GM23338 (cell line): ENCODE measurements at regions not wholly inside any gene's neighbourhood (a gene's known extent, or its start where the extent isn't known, plus 50 kb on each side); places are given as distances from the start of the nearest gene placed in this dataset.

Experiments
- ATAC-seq: fragments of 200-7000 bp; cut with Tn5 transposase; 3 replicates; pipeline ENCODE4 v1.9.1; 2020
- DNase-seq: peaks from one replicate; pipeline ENCODE4 v3.0.0-alpha.2; 2015; ENCODE audit warnings: low spot score
- H2AFZ ChIP-seq: fragments of 200-600 bp; sonication (generic); 2 replicates; pipeline ENCODE4 v1.8.0; 2016; ENCODE audit warnings: antibody characterized with exemption, mild to moderate bottlenecking, moderate library complexity
- H3F3A ChIP-seq: fragments of 200-600 bp; sonication (generic); replicated peaks from 2 replicates; pipeline ENCODE4 v1.8.0; 2017; ENCODE audit warnings: antibody characterized with exemption, mixed run types, low read depth
- H3K27ac ChIP-seq: fragments of 200-600 bp; sonication (generic); 2 replicates; pipeline ENCODE4 v1.6.1; 2016; ENCODE audit warnings: low read depth
- H3K27me3 ChIP-seq: fragments of 200-600 bp; sonication (generic); 2 replicates; pipeline ENCODE4 v1.8.0; 2016; ENCODE audit warnings: mild to moderate bottlenecking, mixed run types, moderate library complexity; ENCODE audit not compliant: insufficient read depth
- H3K36me3 ChIP-seq: fragments of 200-600 bp; sonication (generic); 2 replicates; pipeline ENCODE4 v1.8.0; 2016; ENCODE audit warnings: mild to moderate bottlenecking; ENCODE audit not compliant: insufficient read depth
- H3K4me1 ChIP-seq: fragments of 200-600 bp; sonication (generic); 2 replicates; pipeline ENCODE4 v1.8.0; 2016; ENCODE audit warnings: mild to moderate bottlenecking, moderate library complexity; ENCODE audit not compliant: insufficient read depth
- H3K4me2 ChIP-seq: fragments of 200-600 bp; sonication (generic); 2 replicates; pipeline ENCODE4 v1.7.1; 2017; ENCODE audit warnings: mixed run types
- H3K4me3 ChIP-seq: fragments of 200-600 bp; sonication (generic); 2 replicates; pipeline ENCODE4 v1.6.1; 2016; ENCODE audit warnings: mixed run types
- H3K79me2 ChIP-seq: fragments of 200-600 bp; sonication (generic); replicated peaks from 2 replicates; pipeline ENCODE4 v1.8.0; 2017; ENCODE audit warnings: mild to moderate bottlenecking; ENCODE audit not compliant: insufficient read depth
- H3K9me2 ChIP-seq: fragments of 200-600 bp; sonication (generic); 2 replicates; pipeline ENCODE4 v1.8.0; 2017; ENCODE audit not compliant: insufficient read depth
- H4K20me1 ChIP-seq: fragments of 200-600 bp; sonication (generic); replicated peaks from 2 replicates; pipeline ENCODE4 v1.8.0; 2017; ENCODE audit warnings: mild to moderate bottlenecking; ENCODE audit not compliant: insufficient read depth
- H3K27ac Mint-ChIP-seq: 2 replicates; pipeline ENCODE4 v1.8.0; 2020; ENCODE audit warnings: inconsistent platforms, mild to moderate bottlenecking, moderate library complexity, mixed read lengths
- H3K27me3 Mint-ChIP-seq: 3 replicates; pipeline ENCODE4 v1.8.0; 2022; ENCODE audit warnings: low read depth, mild to moderate bottlenecking, moderate library complexity, mixed read lengths, inconsistent platforms; ENCODE audit not compliant: insufficient read depth, poor library complexity
- H3K36me3 Mint-ChIP-seq: 3 replicates; pipeline ENCODE4 v1.8.0; 2021; ENCODE audit warnings: low read depth, mild to moderate bottlenecking, inconsistent platforms, moderate library complexity, mixed read lengths
- H3K4me1 Mint-ChIP-seq: 3 replicates; pipeline ENCODE4 v1.8.0; 2020; ENCODE audit warnings: mild to moderate bottlenecking, inconsistent platforms, mixed read lengths
- H3K4me3 Mint-ChIP-seq: 3 replicates; pipeline ENCODE4 v1.8.0; 2021; ENCODE audit warnings: moderate library complexity, mild to moderate bottlenecking, inconsistent platforms, mixed read lengths
- H3K9me3 Mint-ChIP-seq: 3 replicates; pipeline ENCODE4 v1.8.0; 2020; ENCODE audit warnings: moderate library complexity, mild to moderate bottlenecking, inconsistent platforms, mixed read lengths
- CREB1 ChIP-seq: fragments of 250-450 bp; sonication (Bioruptor Pico); IDR thresholded peaks from 2 replicates; pipeline ENCODE4 v1.5.0; 2020; ENCODE audit warnings: low read depth, mild to moderate bottlenecking, moderate library complexity
- EZH2 ChIP-seq: fragments of 200-600 bp; sonication (generic); IDR thresholded peaks from one replicate; pipeline ENCODE4 v1.8.0; 2017; ENCODE audit warnings: antibody characterized with exemption, mild to moderate bottlenecking, low read depth; ENCODE audit not compliant: unreplicated experiment
- EZH2phosphoT487 ChIP-seq: fragments of 200-600 bp; sonication (generic); IDR thresholded peaks from one replicate; pipeline ENCODE4 v1.8.1; 2018; ENCODE audit warnings: antibody characterized with exemption; ENCODE audit not compliant: unreplicated experiment
- JUNB ChIP-seq: IDR thresholded peaks from one replicate; pipeline ENCODE4 v1.6.1; 2016; ENCODE audit warnings: antibody characterized with exemption; ENCODE audit not compliant: unreplicated experiment
- NANOG ChIP-seq: IDR thresholded peaks from 2 replicates; pipeline ENCODE4 v1.6.1; 2016; ENCODE audit warnings: antibody characterized with exemption, borderline replicate concordance
- POLR2AphosphoS5 ChIP-seq: IDR thresholded peaks from 2 replicates; pipeline ENCODE4 v1.6.1; 2016; ENCODE audit warnings: antibody characterized with exemption, low read depth
- STAT1 ChIP-seq: IDR thresholded peaks from one replicate; pipeline ENCODE4 v1.6.1; 2016; ENCODE audit warnings: antibody characterized with exemption; ENCODE audit not compliant: unreplicated experiment
- ZNF114 ChIP-seq: fragments of 250-450 bp; sonication (Bioruptor Pico); IDR thresholded peaks from 2 replicates; pipeline ENCODE4 v1.5.0; 2020; ENCODE audit warnings: mild to moderate bottlenecking, moderate library complexity
- ZNF331 ChIP-seq: fragments of 250-450 bp; sonication (Bioruptor Pico); IDR thresholded peaks from 2 replicates; pipeline ENCODE4 v1.5.0; 2020; ENCODE audit warnings: low read depth, mild to moderate bottlenecking, moderate library complexity
- TF ChIP-seq, protein P1 (sequence below): fragments of 250-450 bp; sonication (Bioruptor Pico); IDR thresholded peaks from 2 replicates; pipeline ENCODE4 v1.5.0; 2020; ENCODE audit warnings: mild to moderate bottlenecking, moderate library complexity
- TF ChIP-seq, protein P2 (sequence below): IDR thresholded peaks from one replicate; pipeline ENCODE4 v1.6.1; 2018; ENCODE audit warnings: antibody characterized with exemption; ENCODE audit not compliant: unreplicated experiment
- TF ChIP-seq, protein P3 (sequence below): IDR thresholded peaks from 2 replicates; pipeline ENCODE4 v1.6.1; 2016; ENCODE audit warnings: antibody characterized with exemption
- TF ChIP-seq, protein P4 (sequence below), 2 experiments: fragments of 200-600 bp in 1 of 2; sonication (generic) in 1 of 2; conservative IDR thresholded peaks; 2 replicates each; pipeline versions ENCODE4 v1.5.1 to v1.6.1; 2016 to 2017; ENCODE audit warnings: antibody characterized with exemption in 2 of 2, low read depth in 2 of 2, mild to moderate bottlenecking in 2 of 2, moderate library complexity in 1 of 2

DNA sequence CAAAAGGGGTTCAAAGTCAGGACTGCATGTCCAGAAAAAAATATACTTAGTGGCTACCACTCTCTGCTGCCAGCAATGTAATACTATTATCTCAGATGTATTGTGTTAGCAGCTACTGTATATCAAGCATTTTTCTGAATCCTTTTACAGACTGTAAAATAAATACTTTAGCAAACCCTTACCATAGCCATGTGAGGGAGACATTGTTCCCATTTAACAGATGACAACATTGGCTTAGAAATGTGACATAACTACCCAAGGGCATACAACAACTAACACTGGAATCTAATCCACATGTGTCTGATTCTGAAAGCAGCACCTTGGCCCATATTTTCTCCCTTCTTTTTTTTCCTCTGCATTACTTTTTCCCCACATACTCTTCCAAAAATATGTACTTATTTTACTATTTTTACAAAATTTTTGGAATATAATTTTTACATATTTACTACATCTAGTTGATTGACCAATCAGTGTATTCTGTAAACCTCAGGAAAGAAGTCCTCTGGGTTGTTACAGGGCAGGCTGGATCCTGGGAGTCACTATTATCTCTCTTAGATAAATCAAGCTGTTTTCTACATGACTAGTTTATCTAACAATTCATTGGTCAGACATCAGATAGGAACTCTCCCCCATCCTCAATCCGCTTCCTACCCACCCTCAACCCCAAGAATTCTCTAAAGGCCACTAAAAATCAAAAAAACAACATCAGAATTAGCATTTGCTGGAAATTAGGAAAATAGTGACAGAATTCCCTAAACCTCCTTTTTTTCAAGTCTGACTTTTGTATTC lies 154.1 kb downstream of the BTG1 start:
- H3K9me3 Mint-ChIP-seq: no peaks in the 10 kb centered on the region
- no peaks in the 10 kb centered on the region for H3K27me3 ChIP-seq
- H3K36me3 Mint-ChIP-seq: no peaks in the 10 kb centered on the region
- no peaks in the 10 kb centered on the region for H3K36me3 ChIP-seq
- H2AFZ ChIP-seq: no peak overlapping the region
- TF ChIP-seq CREB1 (CRISPR knock-in tag) (no peak), STAT1 (no peak), EZH2 (no peak), JUNB (no peak), ZNF331 (CRISPR knock-in tag) (no peak), NANOG (no peak), POLR2AphosphoS5 (no peak), ZNF114 (CRISPR knock-in tag) (no peak), EZH2phosphoT487 (no peak)
- TF ChIP-seq, protein P1, sequence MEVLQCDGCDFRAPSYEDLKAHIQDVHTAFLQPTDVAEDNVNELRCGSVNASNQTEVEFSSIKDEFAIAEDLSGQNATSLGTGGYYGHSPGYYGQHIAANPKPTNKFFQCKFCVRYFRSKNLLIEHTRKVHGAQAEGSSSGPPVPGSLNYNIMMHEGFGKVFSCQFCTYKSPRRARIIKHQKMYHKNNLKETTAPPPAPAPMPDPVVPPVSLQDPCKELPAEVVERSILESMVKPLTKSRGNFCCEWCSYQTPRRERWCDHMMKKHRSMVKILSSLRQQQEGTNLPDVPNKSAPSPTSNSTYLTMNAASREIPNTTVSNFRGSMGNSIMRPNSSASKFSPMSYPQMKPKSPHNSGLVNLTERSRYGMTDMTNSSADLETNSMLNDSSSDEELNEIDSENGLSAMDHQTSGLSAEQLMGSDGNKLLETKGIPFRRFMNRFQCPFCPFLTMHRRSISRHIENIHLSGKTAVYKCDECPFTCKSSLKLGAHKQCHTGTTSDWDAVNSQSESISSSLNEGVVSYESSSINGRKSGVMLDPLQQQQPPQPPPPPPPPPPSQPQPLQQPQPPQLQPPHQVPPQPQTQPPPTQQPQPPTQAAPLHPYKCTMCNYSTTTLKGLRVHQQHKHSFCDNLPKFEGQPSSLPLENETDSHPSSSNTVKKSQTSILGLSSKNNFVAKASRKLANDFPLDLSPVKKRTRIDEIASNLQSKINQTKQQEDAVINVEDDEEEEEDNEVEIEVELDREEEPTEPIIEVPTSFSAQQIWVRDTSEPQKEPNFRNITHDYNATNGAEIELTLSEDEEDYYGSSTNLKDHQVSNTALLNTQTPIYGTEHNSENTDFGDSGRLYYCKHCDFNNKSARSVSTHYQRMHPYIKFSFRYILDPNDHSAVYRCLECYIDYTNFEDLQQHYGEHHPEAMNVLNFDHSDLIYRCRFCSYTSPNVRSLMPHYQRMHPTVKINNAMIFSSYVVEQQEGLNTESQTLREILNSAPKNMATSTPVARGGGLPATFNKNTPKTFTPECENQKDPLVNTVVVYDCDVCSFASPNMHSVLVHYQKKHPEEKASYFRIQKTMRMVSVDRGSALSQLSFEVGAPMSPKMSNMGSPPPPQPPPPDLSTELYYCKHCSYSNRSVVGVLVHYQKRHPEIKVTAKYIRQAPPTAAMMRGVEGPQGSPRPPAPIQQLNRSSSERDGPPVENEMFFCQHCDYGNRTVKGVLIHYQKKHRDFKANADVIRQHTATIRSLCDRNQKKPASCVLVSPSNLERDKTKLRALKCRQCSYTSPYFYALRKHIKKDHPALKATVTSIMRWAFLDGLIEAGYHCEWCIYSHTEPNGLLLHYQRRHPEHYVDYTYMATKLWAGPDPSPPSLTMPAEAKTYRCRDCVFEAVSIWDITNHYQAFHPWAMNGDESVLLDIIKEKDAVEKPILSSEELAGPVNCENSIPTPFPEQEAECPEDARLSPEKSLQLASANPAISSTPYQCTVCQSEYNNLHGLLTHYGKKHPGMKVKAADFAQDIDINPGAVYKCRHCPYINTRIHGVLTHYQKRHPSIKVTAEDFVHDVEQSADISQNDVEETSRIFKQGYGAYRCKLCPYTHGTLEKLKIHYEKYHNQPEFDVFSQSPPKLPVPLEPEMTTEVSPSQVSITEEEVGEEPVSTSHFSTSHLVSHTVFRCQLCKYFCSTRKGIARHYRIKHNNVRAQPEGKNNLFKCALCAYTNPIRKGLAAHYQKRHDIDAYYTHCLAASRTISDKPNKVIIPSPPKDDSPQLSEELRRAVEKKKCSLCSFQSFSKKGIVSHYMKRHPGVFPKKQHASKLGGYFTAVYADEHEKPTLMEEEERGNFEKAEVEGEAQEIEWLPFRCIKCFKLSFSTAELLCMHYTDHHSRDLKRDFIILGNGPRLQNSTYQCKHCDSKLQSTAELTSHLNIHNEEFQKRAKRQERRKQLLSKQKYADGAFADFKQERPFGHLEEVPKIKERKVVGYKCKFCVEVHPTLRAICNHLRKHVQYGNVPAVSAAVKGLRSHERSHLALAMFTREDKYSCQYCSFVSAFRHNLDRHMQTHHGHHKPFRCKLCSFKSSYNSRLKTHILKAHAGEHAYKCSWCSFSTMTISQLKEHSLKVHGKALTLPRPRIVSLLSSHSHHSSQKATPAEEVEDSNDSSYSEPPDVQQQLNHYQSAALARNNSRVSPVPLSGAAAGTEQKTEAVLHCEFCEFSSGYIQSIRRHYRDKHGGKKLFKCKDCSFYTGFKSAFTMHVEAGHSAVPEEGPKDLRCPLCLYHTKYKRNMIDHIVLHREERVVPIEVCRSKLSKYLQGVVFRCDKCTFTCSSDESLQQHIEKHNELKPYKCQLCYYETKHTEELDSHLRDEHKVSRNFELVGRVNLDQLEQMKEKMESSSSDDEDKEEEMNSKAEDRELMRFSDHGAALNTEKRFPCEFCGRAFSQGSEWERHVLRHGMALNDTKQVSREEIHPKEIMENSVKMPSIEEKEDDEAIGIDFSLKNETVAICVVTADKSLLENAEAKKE (CRISPR knock-in tag): no peak
- TF ChIP-seq, protein P2, sequence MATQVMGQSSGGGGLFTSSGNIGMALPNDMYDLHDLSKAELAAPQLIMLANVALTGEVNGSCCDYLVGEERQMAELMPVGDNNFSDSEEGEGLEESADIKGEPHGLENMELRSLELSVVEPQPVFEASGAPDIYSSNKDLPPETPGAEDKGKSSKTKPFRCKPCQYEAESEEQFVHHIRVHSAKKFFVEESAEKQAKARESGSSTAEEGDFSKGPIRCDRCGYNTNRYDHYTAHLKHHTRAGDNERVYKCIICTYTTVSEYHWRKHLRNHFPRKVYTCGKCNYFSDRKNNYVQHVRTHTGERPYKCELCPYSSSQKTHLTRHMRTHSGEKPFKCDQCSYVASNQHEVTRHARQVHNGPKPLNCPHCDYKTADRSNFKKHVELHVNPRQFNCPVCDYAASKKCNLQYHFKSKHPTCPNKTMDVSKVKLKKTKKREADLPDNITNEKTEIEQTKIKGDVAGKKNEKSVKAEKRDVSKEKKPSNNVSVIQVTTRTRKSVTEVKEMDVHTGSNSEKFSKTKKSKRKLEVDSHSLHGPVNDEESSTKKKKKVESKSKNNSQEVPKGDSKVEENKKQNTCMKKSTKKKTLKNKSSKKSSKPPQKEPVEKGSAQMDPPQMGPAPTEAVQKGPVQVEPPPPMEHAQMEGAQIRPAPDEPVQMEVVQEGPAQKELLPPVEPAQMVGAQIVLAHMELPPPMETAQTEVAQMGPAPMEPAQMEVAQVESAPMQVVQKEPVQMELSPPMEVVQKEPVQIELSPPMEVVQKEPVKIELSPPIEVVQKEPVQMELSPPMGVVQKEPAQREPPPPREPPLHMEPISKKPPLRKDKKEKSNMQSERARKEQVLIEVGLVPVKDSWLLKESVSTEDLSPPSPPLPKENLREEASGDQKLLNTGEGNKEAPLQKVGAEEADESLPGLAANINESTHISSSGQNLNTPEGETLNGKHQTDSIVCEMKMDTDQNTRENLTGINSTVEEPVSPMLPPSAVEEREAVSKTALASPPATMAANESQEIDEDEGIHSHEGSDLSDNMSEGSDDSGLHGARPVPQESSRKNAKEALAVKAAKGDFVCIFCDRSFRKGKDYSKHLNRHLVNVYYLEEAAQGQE: no peak
- TF ChIP-seq, protein P3, sequence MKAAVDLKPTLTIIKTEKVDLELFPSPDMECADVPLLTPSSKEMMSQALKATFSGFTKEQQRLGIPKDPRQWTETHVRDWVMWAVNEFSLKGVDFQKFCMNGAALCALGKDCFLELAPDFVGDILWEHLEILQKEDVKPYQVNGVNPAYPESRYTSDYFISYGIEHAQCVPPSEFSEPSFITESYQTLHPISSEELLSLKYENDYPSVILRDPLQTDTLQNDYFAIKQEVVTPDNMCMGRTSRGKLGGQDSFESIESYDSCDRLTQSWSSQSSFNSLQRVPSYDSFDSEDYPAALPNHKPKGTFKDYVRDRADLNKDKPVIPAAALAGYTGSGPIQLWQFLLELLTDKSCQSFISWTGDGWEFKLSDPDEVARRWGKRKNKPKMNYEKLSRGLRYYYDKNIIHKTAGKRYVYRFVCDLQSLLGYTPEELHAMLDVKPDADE: no peak
- TF ChIP-seq, protein P4, sequence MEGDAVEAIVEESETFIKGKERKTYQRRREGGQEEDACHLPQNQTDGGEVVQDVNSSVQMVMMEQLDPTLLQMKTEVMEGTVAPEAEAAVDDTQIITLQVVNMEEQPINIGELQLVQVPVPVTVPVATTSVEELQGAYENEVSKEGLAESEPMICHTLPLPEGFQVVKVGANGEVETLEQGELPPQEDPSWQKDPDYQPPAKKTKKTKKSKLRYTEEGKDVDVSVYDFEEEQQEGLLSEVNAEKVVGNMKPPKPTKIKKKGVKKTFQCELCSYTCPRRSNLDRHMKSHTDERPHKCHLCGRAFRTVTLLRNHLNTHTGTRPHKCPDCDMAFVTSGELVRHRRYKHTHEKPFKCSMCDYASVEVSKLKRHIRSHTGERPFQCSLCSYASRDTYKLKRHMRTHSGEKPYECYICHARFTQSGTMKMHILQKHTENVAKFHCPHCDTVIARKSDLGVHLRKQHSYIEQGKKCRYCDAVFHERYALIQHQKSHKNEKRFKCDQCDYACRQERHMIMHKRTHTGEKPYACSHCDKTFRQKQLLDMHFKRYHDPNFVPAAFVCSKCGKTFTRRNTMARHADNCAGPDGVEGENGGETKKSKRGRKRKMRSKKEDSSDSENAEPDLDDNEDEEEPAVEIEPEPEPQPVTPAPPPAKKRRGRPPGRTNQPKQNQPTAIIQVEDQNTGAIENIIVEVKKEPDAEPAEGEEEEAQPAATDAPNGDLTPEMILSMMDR (conservative IDR thresholded peaks at IDR 0.05; ENCODE audit: low read depth in 2 of 2): no peak
- H3K27ac Mint-ChIP-seq: no peak overlapping the region
- no peak overlapping the region for H3K4me3 ChIP-seq
- no peaks in the 10 kb centered on the region for H4K20me1 ChIP-seq
- no peak overlapping the region for H3K4me2 ChIP-seq
- H3K4me3 Mint-ChIP-seq: no peak overlapping the region
- H3K27me3 Mint-ChIP-seq: no peaks in the 10 kb centered on the region
- no peak for ATAC-seq
- DNase-seq: no peak
- H3K4me1 Mint-ChIP-seq: peaks cover 4% of the 10 kb centered on the region; the same call in 2 of the 3 replicates
- 0 out of 2 replicates have a peak, but pooled peaks cover 4% of the 10 kb centered on the region for H3K4me1 ChIP-seq
- no peak overlapping the region for H3K27ac ChIP-seq
- H3F3A ChIP-seq: no peaks in the 10 kb centered on the region
- H3K79me2 ChIP-seq: no peaks in the 10 kb centered on the region
- H3K9me2 ChIP-seq: no peaks in the 10 kb centered on the region
